Heart left ventricle (tissue), 13 donors: ENCODE measurements at regions not wholly inside any gene's neighbourhood (a gene's known extent, or its start where the extent isn't known, plus 50 kb on each side); places are given as distances from the start of the nearest gene placed in this dataset.

Experiments
- POLR2A ChIP-seq, 2 donors: fragments of 450-650 bp; IDR thresholded peaks; one replicate each; pipeline ENCODE4 v1.6.1; 2017; ENCODE audit warnings: antibody characterized with exemption in 2 of 2, mild to moderate bottlenecking in 2 of 2, moderate library complexity in 2 of 2
- TF ChIP-seq, protein P1 (sequence below), 12 donors: fragments of 200-600 bp; sonication (generic) in 4 of 12; IDR thresholded peaks; one replicate each; pipeline versions ENCODE4 v1.5.0 to v1.8.0; 2018 to 2022; ENCODE audit warnings: antibody characterized with exemption in 12 of 12, mild to moderate bottlenecking in 5 of 12
- donor health status: ischemic (EF 13 %, LVEDD 7.1; RV severe dilation, severe dysfunction).
- donor health status: DM: no; HTN: yes; CAD: no.
- donor health status: DM: no; HTN: no; CAD: no.
- donor health status: ischemic (EF 25% LVEDD 6.9; RV normal size, moderate dysfunction).
- donor health status: ischemic (EF 25% LVEDD 5.7; RV mildly dilated, moderate dysfunction).
- donor health status: ischemic (EF 35%, LVEDD 5.7; RV mildly dilated, moderate dysfunction).
- donor health status: nonischemic (EF 11% LVEDD 7.7; RV severe dilation, severe dysfunction).
- donor health status: DM: yes; HTN: yes; CAD: no.
- donor health status: PGD.
- donor health status: ischemic (EF 29% LVEDD 5.4; RV normal size, mild dysfunction).
- donor health status: nonischemic (EF 23%, LVEDD 6.1; RV moderate dilation, normal function).

DNA sequence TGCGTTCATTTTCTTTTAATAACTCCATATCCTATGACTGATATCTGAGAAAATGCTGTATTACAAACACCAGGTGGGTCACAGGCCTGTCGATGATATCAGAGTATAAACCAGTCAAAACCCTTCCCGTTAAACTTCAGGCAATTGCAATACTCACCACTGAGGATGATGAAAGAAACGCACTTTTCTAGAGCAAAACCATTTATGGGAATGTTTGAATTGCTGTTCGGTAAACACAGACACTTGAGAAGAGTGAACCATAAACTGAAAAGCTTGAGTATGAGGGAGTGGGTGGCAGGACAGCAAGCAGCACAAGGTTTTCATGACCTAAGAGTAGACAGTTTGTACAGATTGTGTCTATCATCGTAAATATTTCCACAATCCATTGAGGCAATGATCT lies 139.8 kb upstream of the CEP126 start:
- no peak for TF ChIP-seq POLR2A (IDR thresholded peaks at IDR 0.05)
- TF ChIP-seq, protein P1, sequence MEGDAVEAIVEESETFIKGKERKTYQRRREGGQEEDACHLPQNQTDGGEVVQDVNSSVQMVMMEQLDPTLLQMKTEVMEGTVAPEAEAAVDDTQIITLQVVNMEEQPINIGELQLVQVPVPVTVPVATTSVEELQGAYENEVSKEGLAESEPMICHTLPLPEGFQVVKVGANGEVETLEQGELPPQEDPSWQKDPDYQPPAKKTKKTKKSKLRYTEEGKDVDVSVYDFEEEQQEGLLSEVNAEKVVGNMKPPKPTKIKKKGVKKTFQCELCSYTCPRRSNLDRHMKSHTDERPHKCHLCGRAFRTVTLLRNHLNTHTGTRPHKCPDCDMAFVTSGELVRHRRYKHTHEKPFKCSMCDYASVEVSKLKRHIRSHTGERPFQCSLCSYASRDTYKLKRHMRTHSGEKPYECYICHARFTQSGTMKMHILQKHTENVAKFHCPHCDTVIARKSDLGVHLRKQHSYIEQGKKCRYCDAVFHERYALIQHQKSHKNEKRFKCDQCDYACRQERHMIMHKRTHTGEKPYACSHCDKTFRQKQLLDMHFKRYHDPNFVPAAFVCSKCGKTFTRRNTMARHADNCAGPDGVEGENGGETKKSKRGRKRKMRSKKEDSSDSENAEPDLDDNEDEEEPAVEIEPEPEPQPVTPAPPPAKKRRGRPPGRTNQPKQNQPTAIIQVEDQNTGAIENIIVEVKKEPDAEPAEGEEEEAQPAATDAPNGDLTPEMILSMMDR (IDR thresholded peaks at IDR 0.05), result no peak
